ENCODE measurements at regions not wholly inside any gene's neighbourhood (a gene's known extent, or its start where the extent isn't known, plus 50 kb on each side); places are given as distances from the start of the nearest gene placed in this dataset.

- no peak for TF ChIP-seq CTCF (IDR thresholded peaks at IDR 0.05)
- no peak for TF ChIP-seq POLR2A (IDR thresholded peaks at IDR 0.05)
These were observed 63.8 kb downstream of the GSC start for GRCh38 chr14:94706133-94706532.
